ENCODE measurements at regions not wholly inside any gene's neighbourhood (a gene's known extent, or its start where the extent isn't known, plus 50 kb on each side); places are given as distances from the start of the nearest gene placed in this dataset.

GRCh38 chr3:193053046-193053435, 135.4 kb upstream of the MB21D2 start:
- H3K4me1 ChIP-seq (ENCODE audit: insufficient read depth, low read length) = peaks cover 17% of the 10 kb centered on the region
- H3K27ac ChIP-seq (ENCODE audit: low read depth, low read length) = peak overlapping the region; percentile 15
- no peaks in the 10 kb centered on the region for H3K36me3 ChIP-seq (ENCODE audit: insufficient read depth, low read length)
- no peaks in the 10 kb centered on the region for H4K20me1 ChIP-seq (ENCODE audit: insufficient read depth, low read length)
- H2AFZ ChIP-seq (ENCODE audit: low read length) = no peak overlapping the region
- no peak for TF ChIP-seq CTCF (IDR thresholded peaks at IDR 0.05; ENCODE audit: extremely low read depth, low read depth, low read length)
- no peaks in the 10 kb centered on the region for H3K27me3 ChIP-seq (ENCODE audit: insufficient read depth, low read length)
- H3K4me3 ChIP-seq (ENCODE audit: insufficient read depth, low read length) = no peak overlapping the region
- no peak overlapping the region for H3K4me2 ChIP-seq (ENCODE audit: insufficient read depth, low read length)
- H3K9me3 ChIP-seq (ENCODE audit: low read depth, low read length) = no peaks in the 10 kb centered on the region
- H3K79me2 ChIP-seq (ENCODE audit: insufficient read depth, low read length) = no peaks in the 10 kb centered on the region
- no peak for DNase-seq (ENCODE audit: insufficient read length, low spot score, missing footprints)

GRCh38 chr3:193055352-193055751, 137.7 kb upstream of the MB21D2 start:
- TF ChIP-seq CTCF (IDR thresholded peaks at IDR 0.05; ENCODE audit: extremely low read depth, low read depth, low read length) = no peak
- DNase-seq (ENCODE audit: insufficient read length, low spot score, missing footprints) = no peak
- Histone ChIP-seq H3K36me3 (ENCODE audit: insufficient read depth, low read length) (no peaks in the 10 kb centered on the region), H4K20me1 (ENCODE audit: insufficient read depth, low read length) (no peaks in the 10 kb centered on the region), H3K4me2 (ENCODE audit: insufficient read depth, low read length) (no peak overlapping the region), H3K4me1 (ENCODE audit: insufficient read depth, low read length) (peaks cover 17% of the 10 kb centered on the region), H3K9me3 (ENCODE audit: low read depth, low read length) (no peaks in the 10 kb centered on the region), H3K79me2 (ENCODE audit: insufficient read depth, low read length) (no peaks in the 10 kb centered on the region), H3K27me3 (ENCODE audit: insufficient read depth, low read length) (no peaks in the 10 kb centered on the region), H2AFZ (ENCODE audit: low read length) (no peak overlapping the region), H3K27ac (ENCODE audit: low read depth, low read length) (no peak overlapping the region), H3K4me3 (ENCODE audit: insufficient read depth, low read length) (no peak overlapping the region)

GRCh38 chr3:193057616-193058015, 140.0 kb upstream of the MB21D2 start:
- Histone ChIP-seq H2AFZ (ENCODE audit: low read length) (no peak overlapping the region), H3K27me3 (ENCODE audit: insufficient read depth, low read length) (no peaks in the 10 kb centered on the region), H3K4me2 (ENCODE audit: insufficient read depth, low read length) (no peak overlapping the region), H3K4me3 (ENCODE audit: insufficient read depth, low read length) (no peak overlapping the region), H3K9me3 (ENCODE audit: low read depth, low read length) (no peaks in the 10 kb centered on the region), H3K27ac (ENCODE audit: low read depth, low read length) (no peak overlapping the region), H3K4me1 (ENCODE audit: insufficient read depth, low read length) (peaks cover 9% of the 10 kb centered on the region), H3K79me2 (ENCODE audit: insufficient read depth, low read length) (no peaks in the 10 kb centered on the region), H4K20me1 (ENCODE audit: insufficient read depth, low read length) (no peaks in the 10 kb centered on the region), H3K36me3 (ENCODE audit: insufficient read depth, low read length) (no peaks in the 10 kb centered on the region)
- no peak for TF ChIP-seq CTCF (IDR thresholded peaks at IDR 0.05; ENCODE audit: extremely low read depth, low read depth, low read length)
- DNase-seq (ENCODE audit: insufficient read length, low spot score, missing footprints) = no peak

- Histone ChIP-seq H3K79me2 (ENCODE audit: insufficient read depth, low read length) (no peaks in the 10 kb centered on the region), H3K4me2 (ENCODE audit: insufficient read depth, low read length) (no peak overlapping the region), H3K36me3 (ENCODE audit: insufficient read depth, low read length) (no peaks in the 10 kb centered on the region), H3K4me3 (ENCODE audit: insufficient read depth, low read length) (no peak overlapping the region), H3K27me3 (ENCODE audit: insufficient read depth, low read length) (no peaks in the 10 kb centered on the region), H2AFZ (ENCODE audit: low read length) (no peak overlapping the region), H3K4me1 (ENCODE audit: insufficient read depth, low read length) (no peaks in the 10 kb centered on the region), H3K9me3 (ENCODE audit: low read depth, low read length) (no peaks in the 10 kb centered on the region), H3K27ac (ENCODE audit: low read depth, low read length) (no peak overlapping the region), H4K20me1 (ENCODE audit: insufficient read depth, low read length) (no peaks in the 10 kb centered on the region)
- DNase-seq (ENCODE audit: insufficient read length, low spot score, missing footprints) = no peak
- no peak for TF ChIP-seq CTCF (IDR thresholded peaks at IDR 0.05; ENCODE audit: extremely low read depth, low read depth, low read length)
Observed at GRCh38 chr3:193060748-193061546, 143.3 kb upstream of the MB21D2 start.

All from osteoblast (primary cell).